KG1 (cell line): ENCODE measurements at regions not wholly inside any gene's neighbourhood (a gene's known extent, or its start where the extent isn't known, plus 50 kb on each side); places are given as distances from the start of the nearest gene placed in this dataset.
"Not testable (repeated sequence)": the region's sequence is repeated elsewhere in the genome, so short reads cannot be mapped to it uniquely, and the experiment has no call there.

Experiments used
- DNase-seq: peaks from one replicate; lab custom pipeline; 2025; lab: John Stamatoyannopoulos, UW

DNA sequence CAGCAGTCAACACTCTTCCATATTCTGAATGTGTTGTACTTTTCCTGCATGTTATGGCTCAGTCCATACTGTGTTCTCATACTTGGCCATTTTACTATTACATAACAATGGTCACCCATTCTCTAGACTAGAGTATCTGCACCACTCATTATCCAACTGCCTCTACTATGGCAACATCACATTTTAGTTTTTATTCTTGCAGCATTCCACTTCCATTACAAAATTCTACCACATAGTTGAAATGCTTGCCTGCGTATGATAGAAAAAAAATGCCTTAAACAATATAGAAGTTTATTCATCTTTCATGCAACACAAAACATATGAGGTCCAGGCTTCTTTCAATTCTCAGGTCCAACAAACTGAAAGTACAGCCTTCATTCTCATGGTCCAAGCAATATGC, 128.0 kb downstream of the TENT5A start:
- DNase-seq, result no peak

- DNase-seq, result no peak
These were observed 129.2 kb downstream of the TENT5A start for GRCh38 chr6:81623106-81623759.

GRCh38 chr6:81621816-81622395, 130.6 kb downstream of the TENT5A start:
- no peak for DNase-seq

GRCh38 chr6:81614292-81614691, 138.2 kb downstream of the TENT5A start:
- no peak for DNase-seq

- no peak for DNase-seq
These were observed 138.9 kb downstream of the TENT5A start for GRCh38 chr6:81613606-81614005.

GRCh38 chr6:81612136-81612535, 140.3 kb downstream of the TENT5A start:
- no peak for DNase-seq

DNA sequence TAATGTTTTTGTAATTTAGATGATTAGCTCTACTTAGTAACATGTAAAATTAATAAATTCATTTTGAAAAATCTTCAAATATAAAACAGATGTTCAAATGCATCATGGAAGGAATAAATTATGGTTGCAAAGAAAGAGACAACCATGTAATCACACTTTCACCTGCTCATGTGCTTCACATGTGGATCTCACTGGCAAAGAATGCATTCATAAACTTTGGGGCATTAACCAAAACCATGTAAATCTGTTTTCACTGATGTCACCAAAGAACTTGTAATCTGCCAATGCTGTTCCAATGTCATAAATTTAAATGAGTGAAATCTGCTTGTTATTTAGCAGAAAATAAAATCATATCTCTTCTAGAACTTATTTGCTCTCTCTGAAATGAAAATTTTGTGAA, 142.7 kb downstream of the TENT5A start:
- no peak for DNase-seq

DNA sequence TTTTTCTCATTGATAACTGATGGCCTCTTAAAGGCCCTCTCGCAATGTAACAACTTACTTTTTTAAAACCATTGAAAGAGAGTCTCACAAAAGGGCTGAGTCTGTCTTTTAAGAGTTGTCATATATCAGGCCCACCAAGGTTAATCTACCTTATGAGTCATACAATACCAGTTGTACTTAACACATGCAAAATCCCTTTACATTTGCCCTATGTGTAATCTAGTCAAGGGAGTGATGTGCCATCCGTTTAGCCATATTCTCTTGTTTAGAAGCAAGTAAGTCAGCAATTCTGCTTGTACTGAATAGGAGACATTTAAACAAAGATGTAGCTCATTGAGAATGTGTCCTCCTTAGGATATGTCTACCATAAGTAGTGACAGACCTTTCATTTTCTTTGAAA, 143.7 kb downstream of the TENT5A start:
- DNase-seq, result no peak

DNA sequence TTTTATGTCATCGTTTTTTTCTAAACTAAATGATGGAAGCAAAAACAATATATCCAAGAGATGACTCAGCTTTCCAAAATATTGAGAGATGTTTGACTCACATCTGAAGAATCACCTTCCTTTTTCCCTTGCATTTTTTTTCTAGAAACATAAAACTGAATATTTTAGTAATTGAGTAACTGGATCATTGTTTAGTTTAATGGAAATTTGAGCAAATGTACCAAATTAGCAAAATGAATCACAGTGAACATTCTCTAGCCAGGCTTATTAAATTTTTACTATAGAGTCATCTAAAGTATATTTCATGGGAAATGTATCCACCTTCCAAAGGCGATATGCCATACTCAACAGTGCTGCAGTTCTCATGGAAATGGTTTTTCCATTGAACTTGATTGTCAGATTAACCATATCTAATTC, 145.5 kb downstream of the TENT5A start:
- DNase-seq, result no peak

DNA sequence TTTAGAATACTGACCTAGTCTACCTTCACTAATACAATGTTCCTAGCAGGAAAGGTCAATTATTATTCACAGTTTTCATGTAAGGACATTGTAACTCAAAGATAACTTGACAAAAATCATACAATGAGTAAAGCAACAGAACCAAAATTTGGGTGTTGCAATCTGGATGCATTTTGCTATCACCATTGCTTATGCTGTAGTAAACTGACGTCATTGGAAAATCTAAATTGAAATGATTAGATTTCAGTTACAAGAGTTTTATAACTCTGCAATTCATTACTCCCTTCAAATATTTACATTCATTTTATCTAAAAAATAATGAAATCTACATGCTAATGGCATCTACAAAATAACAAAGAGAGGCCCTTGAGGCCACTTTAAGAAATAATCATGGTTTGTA, 147.0 kb downstream of the TENT5A start:
- no peak for DNase-seq

DNA sequence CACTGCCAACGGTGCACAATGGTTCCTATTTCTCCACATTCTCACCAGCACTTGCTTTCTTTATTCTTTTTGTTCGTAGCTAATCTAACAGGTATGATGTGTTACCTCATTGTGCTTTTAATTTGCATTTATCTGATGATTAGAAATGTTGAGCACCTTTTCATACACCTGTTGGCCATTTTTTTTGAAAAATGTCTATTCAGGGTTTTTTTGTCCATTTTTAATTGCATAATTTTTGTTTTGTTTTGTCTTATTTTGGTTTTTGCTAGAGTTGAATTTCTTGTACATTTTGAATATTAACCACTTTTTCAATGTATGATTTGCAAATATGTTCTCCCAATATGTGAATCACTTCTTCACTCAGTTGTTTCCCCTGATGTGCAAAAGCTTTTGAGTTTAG, 150.6 kb downstream of the TENT5A start:
- DNase-seq, result no peak

DNA sequence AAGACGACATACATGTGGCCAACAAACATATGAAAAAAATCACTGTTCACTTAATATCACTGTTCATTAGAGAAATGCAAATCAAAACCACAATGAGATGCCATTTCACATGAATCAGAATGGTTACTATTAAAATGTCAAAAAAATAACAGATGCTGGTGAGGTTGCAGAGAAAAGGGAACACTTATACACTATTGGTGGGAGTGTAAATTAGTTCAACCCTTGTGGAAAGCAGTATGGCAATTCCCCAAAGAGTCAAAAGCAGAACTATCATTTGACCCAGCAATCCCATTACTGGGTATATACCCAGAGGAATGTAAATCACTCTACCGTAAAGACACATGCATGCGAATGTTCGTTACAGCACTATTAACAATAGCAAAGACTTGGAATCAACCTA, 152.0 kb downstream of the TENT5A start:
- not testable (repeated sequence) for DNase-seq

DNA sequence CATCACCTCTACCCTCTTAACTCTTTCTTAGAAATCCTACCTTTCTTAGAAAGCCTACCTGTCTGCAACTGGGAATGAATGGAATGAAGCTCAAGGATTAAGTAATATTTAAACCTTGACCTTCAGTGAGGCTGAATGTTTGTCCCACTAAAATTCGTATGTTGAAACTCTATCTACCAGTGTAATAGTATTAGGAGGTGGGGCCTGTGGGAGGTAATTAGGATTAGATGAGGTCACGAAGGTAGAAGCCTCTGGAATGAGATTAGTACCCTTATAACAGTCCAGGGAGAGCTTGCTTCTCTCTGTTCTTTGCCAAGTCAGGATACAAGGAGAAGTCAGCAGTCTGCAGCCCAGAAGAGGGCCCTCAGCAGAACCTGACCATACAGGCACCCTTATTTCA, 158.0 kb downstream of the TENT5A start:
- no peak for DNase-seq

DNA sequence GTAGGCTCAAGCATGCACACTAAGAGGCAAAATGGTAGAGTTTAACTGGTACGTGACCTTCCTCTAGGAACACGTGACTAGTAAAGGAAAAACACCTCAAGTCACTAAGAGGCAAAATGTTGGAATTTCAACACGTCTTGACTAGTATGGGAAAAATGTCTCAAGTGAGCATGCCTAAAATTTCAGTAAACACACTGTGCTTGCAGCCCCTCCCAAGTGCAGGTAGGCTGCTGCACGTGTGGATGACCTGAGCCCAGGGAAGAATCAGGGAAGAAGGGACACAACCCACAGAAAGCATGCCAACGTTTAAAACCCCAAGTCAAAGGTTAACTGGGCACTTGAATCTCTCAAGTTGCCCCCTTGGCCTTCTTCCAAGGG, 162.2 kb downstream of the TENT5A start:
- no peak for DNase-seq

DNA sequence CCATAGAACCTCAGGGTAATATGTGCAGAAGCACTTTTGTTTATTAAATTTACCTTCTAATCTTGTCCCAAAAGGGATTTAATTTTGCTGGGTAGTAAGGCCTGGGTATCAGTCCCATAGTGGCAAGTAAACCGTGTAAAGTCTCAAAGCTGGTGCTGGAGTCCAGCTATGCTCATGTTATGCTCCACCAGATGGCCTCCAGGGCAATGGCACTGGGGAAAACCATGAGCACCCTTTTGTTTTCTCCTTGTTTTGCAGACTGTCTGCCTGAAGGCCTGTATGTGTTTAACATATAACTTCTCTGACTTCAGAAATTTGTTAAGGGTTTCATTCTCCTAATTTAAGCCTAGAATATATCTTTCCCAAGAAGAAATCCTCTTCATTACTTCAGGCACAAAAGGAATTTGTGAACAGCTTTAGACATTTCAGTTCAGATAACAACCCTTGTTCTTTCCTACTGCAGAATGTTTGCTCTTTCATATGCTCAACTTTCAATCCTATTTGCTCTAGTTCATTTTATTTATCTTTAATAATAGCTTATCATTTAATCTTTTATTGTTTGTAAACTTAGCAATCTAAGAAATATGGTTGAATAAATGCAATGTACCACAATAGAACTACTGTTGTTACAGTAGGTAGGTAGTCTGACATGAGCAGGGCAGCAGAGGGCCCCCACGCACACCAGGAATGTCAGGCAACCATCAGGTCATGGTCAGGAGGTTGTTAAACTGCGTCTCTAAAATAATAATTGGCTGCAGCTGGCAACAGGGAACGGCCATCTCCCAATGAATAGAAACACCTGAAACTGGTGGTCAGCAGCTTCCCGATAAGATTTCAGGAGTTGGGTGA, 162.8 kb downstream of the TENT5A start:
- no peak for DNase-seq

DNA sequence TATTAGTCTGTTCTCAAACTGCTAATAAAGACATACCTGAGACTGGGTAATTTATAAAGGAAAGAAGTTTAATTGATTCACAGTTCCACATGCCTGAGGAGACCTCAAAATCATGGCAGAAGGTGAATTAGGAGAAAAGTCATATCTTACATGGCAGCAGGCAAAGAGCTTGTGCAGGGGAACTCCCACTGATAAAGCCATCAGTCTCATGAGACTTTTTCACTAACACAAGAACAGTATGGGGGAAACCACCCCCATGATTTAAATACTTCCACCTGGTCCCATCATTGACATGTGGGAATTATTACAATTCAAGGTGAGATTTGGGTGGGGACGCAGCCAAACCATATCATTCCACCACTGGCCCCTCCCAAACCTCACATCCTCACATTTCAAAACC, 166.8 kb downstream of the TENT5A start:
- not testable (repeated sequence) for DNase-seq

GRCh38 chr6:81584156-81584555, 168.3 kb downstream of the TENT5A start:
- not testable (repeated sequence) for DNase-seq

GRCh38 chr6:81575442-81575841, 177.0 kb downstream of the TENT5A start:
- DNase-seq, result no peak

DNA sequence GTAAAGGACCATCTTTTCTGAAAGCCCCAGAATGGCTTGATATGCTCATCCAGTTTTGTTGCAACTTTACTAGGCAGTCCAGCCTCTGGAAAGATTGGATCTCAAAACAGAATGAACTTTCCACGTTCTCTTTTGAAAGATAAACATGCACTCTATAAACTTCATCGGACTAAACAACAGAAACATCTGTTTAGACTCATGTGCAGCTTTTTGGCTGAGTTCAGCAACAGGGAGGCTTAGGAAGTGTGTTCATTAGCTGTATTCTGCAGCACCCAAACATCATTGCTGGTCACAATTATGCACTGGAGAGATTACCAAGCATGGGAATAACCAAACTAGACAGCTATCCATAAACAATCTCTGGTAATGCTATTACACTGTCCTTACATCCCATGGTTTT, 180.5 kb downstream of the TENT5A start:
- no peak for DNase-seq

DNA sequence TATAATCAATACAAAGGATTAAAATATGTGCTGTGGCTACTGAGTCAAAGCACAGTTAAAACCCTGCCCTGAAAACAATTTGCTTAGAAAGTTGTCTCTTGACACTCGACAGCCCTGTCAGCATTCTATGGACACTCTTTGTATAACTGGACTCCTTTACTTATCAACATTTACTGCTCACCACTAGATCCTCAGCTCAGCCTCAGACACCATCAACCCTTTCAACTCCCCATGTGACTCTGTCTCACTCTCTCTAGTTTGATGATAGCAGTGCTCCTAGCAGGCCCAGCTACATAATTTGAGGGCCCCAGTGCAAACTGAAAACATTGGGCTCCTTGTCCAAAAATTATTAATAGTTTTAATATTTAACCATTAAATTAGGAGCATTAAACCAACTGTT, 181.8 kb downstream of the TENT5A start:
- DNase-seq, result no peak

DNA sequence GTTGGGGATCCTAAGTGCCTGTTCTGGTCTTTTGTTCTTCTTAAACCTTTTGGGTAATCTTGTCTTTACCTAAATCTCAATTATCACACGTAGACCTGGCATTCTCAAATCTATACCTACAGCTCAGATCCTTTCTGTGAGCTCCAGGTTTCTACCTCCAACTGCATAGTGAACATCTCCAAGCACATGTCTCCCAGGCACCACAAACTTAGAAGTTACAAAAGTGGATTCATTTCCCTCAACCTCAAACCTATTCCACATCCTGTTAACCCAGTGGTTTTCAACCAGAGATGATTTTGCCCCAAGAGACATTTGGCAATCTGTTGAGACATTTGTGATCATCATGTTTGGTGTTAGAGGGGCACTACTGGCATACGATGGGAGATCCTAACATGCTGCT, 183.5 kb downstream of the TENT5A start:
- DNase-seq, result no peak

GRCh38 chr6:81565071-81565470, 187.4 kb downstream of the TENT5A start:
- no peak for DNase-seq

DNA sequence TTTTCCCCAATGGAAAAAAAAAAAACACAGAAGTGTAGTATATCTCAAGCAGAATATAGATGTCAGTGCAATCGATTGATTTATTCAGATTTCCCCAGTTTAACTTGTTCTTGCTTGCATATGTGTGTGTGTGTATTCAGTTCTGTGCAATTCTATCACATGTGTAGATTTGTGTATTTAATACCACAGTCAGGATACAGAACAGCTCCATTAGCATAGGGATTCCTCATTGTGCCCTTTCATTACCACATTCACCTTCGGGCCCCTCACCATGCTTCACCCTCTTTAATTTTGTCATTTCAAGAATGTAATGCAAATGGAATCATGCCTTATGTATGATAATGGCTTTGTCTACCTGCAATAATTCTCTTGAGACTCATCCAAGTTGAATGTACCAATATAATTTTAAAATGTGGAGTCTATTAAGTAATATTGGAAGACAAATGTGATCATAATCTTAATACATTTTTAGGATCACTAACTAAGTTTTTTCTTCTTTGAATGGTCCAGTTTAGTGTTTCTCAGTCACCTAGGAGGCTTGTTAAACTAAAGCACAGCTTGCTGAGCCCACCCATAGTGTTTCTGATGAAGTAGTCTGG, 187.9 kb downstream of the TENT5A start:
- DNase-seq, result no peak
